GM21576 (cell line): ENCODE measurements at regions not wholly inside any gene's neighbourhood (a gene's known extent, or its start where the extent isn't known, plus 50 kb on each side); places are given as distances from the start of the nearest gene placed in this dataset.

Experiments
- ATAC-seq: cut with Tn5 transposase; IDR thresholded peaks from one replicate; pipeline ENCODE4 v1.9.1; 2021; ENCODE audit warnings: mild to moderate bottlenecking, moderate library complexity; ENCODE audit not compliant: unreplicated experiment

- no peak for ATAC-seq
These were observed 763.6 kb downstream of the ADGRL2 start for GRCh38 chr1:82564333-82564732.

DNA sequence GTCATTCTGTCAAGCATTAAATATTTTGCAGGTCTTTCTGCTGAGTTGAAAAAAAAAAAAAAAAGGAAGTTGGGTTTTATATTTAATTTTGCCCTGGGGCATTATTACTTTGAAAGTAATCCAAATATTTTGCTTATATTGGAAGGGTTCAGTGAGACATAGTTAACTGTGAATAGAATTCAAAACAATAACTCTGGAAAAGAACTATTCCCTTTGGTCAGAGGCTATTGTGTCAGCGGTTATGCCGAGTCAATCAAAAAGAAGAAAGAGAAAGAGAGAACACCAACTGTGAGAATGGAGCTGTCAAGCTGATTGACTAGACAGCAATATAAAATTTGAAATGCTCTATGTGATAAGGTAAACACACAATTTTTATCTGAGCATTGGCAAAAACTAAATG, 761.7 kb downstream of the ADGRL2 start:
- ATAC-seq, result no peak

GRCh38 chr1:82560566-82560965, 759.8 kb downstream of the ADGRL2 start:
- ATAC-seq, result no peak

DNA sequence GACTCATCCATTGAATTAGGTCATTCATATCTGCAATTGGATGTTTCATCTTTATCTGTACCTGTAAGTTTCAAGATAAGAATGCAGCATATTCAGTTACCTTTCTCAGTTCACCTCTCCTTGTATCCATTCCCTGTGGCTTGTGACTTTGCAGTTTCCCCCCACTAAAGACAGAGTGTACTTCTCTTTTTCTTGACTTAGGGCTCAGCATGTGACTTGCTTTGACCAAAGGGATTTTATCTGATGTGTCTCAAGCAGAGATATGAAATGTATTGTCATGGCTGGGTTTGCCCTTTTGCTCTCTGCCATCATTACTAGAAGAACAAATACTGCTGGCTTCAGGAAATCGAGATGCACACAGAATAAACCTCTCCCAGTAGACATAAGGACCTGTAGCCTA, 754.8 kb downstream of the ADGRL2 start:
- no peak for ATAC-seq

GRCh38 chr1:82549841-82550240, 749.1 kb downstream of the ADGRL2 start:
- ATAC-seq, result no peak

- no peak for ATAC-seq
These were observed 742.0 kb downstream of the ADGRL2 start for GRCh38 chr1:82542766-82543165.

- ATAC-seq, result no peak
These were observed 741.4 kb downstream of the ADGRL2 start for GRCh38 chr1:82542141-82542540.

DNA sequence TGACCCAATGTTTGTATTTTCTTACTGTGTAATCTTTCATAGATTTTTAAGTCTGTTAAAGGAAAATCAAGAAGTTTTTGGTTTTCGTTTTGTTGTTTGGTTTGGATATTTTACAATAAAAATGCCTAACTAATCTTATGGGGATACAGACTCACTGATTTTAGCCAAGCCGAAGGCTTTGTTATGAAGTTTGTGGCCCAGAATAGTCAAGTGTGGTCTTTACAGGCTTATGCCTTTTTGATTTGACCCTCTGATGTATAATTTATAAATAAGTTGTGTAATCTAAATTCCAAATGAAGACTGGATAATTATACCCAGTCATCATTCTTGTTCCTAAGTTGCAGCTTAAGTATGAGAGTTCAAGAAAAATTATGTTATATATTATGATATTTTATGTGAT, 739.3 kb downstream of the ADGRL2 start:
- no peak for ATAC-seq

DNA sequence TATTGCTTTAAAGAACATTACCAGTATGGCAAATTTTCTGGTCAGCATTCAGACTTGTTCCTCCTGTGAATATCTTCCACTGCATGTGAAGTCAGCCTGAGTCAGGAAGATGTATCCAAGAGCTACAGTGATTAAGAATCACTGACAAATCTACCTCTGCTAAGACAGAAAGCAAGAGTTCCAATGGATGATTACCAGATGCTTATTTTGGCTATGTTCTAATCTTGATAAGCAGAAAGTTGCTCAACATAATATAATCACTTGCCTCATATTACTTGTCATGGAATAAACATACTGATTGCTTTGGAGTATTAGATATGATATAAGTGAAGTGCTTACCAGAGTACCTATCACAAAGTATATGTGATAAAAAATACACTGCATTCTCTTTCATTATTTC, 738.1 kb downstream of the ADGRL2 start:
- ATAC-seq, result no peak

DNA sequence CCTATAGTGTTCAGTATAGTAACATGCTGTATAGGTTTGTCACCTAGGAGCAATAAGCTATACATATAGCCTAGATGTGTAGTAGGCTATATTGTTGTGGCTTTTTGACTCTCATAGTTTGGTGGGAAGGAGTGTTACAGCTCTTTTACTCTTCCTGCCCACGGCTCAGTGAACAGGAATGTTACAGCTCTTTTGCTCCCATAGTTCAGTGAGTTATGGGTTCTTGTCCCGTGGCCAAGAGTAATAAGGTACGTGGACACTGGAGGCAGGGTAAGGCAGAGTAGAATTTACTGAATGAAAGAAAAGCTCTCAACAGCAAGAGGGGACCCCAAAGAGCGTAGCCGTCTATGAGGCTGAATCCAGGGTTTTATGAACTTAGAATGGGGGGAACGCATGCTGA, 734.3 kb downstream of the ADGRL2 start:
- ATAC-seq, result no peak

GRCh38 chr1:82525378-82525777, 724.6 kb downstream of the ADGRL2 start:
- ATAC-seq, result no peak

GRCh38 chr1:82520611-82521010, 719.9 kb downstream of the ADGRL2 start:
- ATAC-seq, result no peak

- no peak for ATAC-seq
These were observed 716.9 kb downstream of the ADGRL2 start for GRCh38 chr1:82517586-82517985.

DNA sequence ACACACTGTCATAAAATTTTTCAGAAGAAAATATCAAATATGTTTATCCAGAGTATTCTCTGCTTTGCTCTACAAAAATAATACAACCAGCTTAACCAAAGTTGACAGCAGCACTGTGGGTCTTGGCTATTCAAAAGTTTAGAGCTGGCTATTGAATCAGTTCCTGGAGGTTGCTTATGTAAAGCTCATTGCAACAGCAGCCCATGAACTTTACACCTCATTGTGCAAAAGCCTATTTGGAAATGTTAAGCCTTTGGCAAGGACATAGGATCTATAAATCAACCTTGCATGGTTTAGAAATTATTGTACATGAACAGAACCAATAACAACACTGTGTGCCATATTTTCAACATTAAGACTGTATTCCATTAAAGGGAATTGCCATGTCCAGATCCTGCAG, 714.9 kb downstream of the ADGRL2 start:
- ATAC-seq, result no peak

DNA sequence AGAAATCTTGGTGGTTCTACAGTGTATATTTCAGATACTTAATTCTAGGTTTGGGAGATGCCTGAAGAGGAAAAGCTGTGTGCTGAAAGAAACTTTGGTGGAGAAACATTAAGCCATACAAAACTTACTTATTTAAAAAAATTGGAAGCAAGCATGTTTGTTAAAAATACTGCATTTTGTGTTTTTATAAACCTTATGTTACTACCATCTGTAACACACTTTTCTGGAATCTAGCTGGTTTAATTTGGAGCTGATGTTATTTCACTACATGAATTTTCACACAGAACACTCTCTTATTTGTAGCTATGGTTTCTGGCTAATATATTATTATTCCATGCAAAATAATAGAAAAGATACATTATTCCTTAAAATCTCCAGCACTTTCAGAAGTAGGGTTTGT, 710.7 kb downstream of the ADGRL2 start:
- ATAC-seq, result no peak

GRCh38 chr1:82510431-82510830, 709.7 kb downstream of the ADGRL2 start:
- no peak for ATAC-seq

- ATAC-seq, result no peak
These were observed 706.3 kb downstream of the ADGRL2 start for GRCh38 chr1:82507011-82507410.

GRCh38 chr1:82503822-82504221, 703.1 kb downstream of the ADGRL2 start:
- ATAC-seq, result no peak

DNA sequence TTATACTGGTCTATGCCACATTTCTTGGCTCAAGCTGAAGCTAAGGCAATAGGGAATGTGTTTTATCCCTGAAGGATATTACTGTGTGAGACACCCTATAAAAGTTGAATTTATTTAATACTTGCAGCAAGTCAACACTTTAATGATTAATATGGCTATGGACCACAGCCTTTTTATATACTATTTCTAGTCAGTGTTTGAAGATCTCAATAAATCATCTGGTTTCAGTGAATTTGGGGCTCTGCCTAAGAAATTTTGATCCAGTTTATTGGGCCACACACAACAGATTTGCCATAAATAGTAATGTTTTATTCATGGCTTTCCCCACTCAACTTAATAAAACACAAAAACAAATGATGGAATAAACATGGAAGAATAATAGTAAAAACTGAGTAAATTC, 698.3 kb downstream of the ADGRL2 start:
- no peak for ATAC-seq

DNA sequence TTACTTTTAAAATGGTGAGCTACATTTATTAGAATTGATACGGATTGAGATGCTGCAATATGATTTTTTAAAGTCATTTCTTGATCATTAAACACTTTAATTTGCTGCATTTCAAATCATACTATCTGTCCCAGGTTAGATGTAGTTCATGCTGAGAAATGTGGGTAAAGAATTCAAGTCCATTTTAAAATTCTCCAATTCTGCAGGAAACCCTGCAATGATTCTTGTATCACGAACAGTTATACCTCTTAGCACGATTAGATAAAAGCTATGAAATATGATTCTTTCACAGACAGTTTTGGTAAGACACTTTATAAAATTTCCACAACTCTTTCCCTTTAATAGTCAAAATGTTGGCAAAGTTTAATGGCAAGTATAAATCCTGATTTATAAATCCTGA, 693.4 kb downstream of the ADGRL2 start:
- ATAC-seq, result no peak

- ATAC-seq, result no peak
These were observed 691.4 kb downstream of the ADGRL2 start for GRCh38 chr1:82492159-82492558.

- ATAC-seq, result no peak
These were observed 690.7 kb downstream of the ADGRL2 start for GRCh38 chr1:82491301-82492048.

- no peak for ATAC-seq
These were observed 687.0 kb downstream of the ADGRL2 start for GRCh38 chr1:82487778-82488177.
